Stimulated activated CD8-positive, alpha-beta memory T cell treated with anti-CD3 and anti-CD28 coated beads, Interleukin-7, amount 100 ng/mL, for 1 hour (primary cell): ENCODE measurements at regions not wholly inside any gene's neighbourhood (a gene's known extent, or its start where the extent isn't known, plus 50 kb on each side); places are given as distances from the start of the nearest gene placed in this dataset.
"Not testable (repeated sequence)": the region's sequence is repeated elsewhere in the genome, so short reads cannot be mapped to it uniquely, and the experiment has no call there.

Experiments used
- DNase-seq, 2 donors: peaks; one replicate each; pipeline ENCODE4 v3.0.0-alpha.2; 2020; ENCODE audit warnings: low read depth in 2 of 2

DNA sequence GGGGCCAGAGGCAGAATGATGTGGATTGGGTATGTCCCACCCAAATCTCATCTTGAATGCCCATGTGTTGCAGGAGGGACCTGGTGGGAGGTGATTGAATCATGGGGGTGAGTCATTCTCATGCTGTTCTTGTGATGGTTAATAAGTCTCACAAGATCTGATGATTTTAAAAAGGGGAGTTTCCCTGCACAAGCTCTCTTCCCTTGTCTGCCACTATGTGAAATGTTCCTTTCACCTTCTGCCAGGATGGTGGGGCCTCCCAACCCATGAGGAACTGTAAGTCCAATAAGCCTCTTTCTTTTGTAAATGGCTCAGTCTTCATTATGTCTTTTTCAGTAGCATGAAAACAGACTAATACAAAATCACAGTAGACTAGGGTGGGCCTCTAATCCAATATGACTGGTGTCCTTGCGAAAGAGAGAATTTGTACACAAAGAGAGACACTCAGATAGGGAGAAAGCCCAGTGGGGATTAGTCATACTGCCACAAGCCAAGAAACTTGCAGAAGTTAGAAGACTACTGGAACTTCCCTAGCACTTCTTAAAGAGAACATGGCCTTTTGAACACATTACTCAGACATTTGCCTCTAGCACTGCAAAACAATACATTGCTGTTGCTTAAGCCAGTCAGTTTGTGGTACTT lies 68.4 kb downstream of the ANXA1 start:
- DNase-seq: no peak

GRCh38 chr9:73223594-73223993 lies 71.9 kb downstream of the ANXA1 start:
- no peak for DNase-seq

- DNase-seq: no peak
Observed at GRCh38 chr9:73229543-73229942, 77.9 kb downstream of the ANXA1 start.

DNA sequence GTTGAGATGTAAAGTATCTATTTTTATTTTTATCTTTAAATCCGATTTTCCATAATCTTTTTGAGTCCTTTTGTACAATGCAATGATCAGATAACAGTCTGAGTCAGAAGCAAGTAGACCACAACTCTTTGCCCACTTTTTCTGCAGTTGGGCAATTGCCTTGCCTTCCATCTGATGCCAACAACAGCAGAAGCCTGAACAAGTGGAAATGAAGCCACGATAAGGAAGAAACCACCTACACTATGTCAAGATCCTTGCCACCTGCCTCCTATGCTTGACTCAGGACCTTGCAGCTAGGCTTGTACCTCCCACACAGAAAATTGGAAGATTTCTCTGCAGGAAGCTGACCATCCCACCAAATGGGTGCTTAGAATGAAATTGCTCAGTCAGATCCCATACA lies 78.6 kb downstream of the ANXA1 start:
- DNase-seq: no peak

- no peak for DNase-seq
Observed at GRCh38 chr9:73231203-73231602, 79.5 kb downstream of the ANXA1 start.

GRCh38 chr9:73233359-73234007 lies 81.8 kb downstream of the ANXA1 start:
- DNase-seq: no peak

DNA sequence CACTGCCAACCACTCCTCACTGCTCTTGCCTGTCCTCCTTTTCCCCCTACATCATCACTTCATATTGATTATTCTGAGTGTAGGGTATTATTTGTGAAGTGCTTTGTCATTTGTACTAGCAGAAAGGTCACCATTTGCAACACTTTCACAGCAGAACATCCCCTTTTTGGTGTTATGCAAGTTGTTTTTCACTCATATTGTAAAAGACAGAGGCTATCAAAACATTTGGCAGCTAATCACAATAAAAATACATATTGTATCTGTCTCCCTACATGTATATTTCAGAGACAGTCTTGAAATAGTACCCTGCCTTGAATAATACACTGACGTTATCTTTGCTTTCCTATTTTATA lies 82.3 kb downstream of the ANXA1 start:
- DNase-seq: no peak

DNA sequence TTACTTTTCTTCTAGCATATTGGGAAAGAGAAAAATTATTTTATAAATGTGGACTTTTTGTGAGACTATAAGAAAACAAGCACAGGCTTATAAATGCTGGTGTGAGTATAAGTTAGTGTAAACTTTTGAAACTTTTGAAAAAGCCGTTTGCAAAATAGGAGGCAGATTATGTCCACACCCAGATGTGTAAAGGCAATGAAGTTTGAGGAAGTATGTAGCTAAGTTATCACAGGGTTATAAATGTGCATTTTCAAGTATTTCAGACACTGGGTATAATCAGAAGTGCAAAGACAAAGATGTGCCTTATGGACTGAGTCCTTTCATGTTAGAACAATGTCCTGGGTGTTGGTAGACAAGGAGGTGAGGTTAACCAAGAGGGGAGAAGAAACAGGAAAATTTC lies 85.5 kb downstream of the ANXA1 start:
- no peak for DNase-seq

DNA sequence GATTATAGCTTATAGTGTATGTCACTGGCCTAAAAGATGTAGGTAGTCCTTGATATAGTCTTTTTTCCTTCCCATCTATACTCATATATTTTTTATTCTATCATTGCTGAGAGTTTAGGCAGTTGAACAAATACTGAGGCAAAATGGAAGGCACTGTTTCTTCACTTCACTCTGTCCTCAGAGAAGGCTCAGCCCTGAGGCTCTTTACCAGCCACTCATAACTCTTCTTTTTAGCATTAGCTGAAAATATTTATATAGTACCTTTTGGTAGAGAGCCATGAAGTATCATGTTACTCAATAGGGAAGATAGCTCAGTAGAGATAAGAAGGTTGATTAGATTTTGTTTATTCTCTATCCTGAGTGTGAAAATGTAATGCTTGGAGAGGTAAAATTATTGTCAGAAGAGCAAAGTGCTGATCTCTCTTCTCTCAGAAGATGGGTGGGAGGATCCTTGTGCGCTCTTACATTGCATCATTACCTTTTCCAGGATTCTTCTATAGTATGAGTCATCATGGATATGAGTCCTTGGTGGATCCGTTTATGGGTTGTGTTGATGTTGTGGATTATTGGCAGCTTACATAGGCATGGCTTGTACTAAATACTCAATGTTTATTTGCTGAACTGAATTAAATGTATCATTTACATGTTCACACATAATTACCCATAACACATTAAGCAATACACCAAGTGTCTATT lies 88.1 kb downstream of the ANXA1 start:
- DNase-seq: no peak

DNA sequence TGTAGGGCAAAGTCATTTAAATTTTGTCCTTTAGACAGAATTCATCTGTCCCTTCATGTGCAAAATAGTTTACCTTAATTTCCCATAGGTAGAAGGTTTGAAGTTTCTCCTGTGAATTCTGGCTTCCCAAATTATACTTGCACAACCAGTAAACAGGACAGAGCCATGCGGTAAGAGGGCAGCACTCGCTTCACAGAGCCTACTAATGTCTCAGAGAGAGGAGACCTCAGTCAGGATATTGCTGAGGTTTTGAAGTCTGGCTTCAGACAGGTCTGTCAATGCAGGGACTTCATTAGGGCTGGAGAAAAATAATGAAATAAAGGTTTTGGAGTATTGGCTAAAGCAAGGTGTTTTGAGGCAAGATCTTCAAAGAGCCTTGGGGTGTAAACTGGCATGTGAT lies 91.4 kb downstream of the ANXA1 start:
- no peak for DNase-seq

GRCh38 chr9:73259086-73259696 lies 107.5 kb downstream of the ANXA1 start:
- no peak for DNase-seq

DNA sequence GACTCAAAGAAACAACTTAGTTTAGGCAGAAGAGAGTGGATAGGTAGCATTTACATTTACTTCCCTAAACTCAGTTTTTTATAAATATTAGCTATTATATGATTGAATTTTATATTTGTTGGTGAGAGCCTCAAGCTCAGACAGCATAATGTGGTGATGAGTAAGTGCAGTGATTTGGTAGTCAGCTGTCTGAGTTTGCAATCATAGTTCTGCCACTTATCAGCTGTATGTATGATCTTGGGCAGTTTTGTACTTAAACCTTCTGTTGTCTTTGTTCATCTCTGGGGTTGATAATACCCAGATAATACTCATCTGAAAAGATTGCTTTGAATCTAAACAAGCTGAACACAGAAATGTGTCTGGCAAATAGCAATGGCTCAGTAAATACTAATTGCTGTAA lies 108.8 kb downstream of the ANXA1 start:
- DNase-seq: no peak

DNA sequence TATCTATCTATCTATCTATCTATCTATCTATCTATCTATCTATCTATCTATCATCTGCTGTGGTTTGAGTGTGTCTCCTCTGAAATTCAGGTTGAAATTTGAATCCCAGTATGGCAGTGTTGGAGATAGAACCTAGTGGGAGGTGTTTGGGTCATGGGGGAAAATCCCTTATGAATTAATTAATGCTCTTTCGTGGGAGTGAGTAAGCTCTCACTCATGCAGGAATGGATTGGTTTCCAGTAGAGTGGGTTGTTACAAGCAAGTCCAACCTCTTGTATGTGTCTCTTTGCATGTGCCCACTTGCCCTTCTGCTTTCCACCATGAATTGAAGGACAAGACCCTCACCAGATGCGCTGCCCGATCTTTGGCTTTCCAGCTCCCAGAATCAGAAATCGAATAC lies 113.0 kb downstream of the ANXA1 start:
- no peak for DNase-seq

- DNase-seq: no peak
Observed at GRCh38 chr9:73265876-73266275, 114.2 kb downstream of the ANXA1 start.

GRCh38 chr9:73269430-73270101 lies 117.9 kb downstream of the ANXA1 start:
- no peak for DNase-seq

- DNase-seq: no peak
Observed at GRCh38 chr9:73270967-73271721, 119.5 kb downstream of the ANXA1 start.

- DNase-seq: no peak
Observed at GRCh38 chr9:73280113-73280512, 128.4 kb downstream of the ANXA1 start.

DNA sequence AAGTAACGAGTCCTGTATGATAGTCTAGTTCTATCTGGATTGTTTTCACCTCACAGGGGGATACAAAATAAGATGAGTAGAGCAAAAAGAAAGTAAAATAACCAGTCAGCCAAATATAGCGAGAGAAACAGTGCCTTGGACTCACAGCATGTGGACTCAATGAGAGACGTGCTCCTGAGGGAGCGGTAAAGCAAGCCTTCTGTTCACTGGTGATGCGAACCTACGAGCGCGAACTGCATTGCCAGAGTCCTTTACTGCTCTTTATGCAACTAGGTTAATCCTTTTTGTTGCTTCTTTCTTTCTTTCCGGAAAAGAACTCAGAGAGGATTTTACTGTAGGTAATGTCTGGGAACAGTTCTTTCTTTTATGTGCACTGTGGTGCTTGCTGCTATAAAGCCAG lies 132.7 kb downstream of the ANXA1 start:
- no peak for DNase-seq

GRCh38 chr9:73294336-73294735 lies 142.7 kb downstream of the ANXA1 start:
- no peak for DNase-seq

DNA sequence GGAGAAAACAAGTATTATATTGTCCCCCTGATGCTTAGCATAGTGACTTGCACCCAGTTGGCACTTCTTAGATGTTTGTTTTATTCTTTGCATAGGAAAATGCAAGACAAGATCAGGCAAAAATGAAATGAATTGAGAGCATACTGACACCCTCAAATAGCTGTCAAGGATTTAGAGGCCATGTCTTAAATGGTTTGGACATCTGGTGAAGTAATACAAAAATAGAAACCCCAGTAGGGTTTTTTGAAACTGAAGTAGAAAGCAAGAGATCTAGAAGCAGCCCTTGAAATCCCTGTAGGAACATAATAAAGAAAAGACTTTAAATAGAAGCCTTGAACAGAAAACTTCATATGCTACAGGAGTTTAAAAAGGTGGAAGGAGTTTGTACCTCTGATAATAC lies 174.3 kb downstream of the ANXA1 start:
- DNase-seq: no peak

- DNase-seq: no peak
Observed at GRCh38 chr9:73327149-73327548, 175.5 kb downstream of the ANXA1 start.

- DNase-seq: not testable (repeated sequence)
Observed at GRCh38 chr9:73337182-73337581, 185.5 kb downstream of the ANXA1 start.
